Right lobe of liver (tissue), 6 donors: ENCODE measurements at regions not wholly inside any gene's neighbourhood (a gene's known extent, or its start where the extent isn't known, plus 50 kb on each side); places are given as distances from the start of the nearest gene placed in this dataset.
"Not testable (repeated sequence)": the region's sequence is repeated elsewhere in the genome, so short reads cannot be mapped to it uniquely, and the experiment has no call there.

ENCODE experiments used
- ATAC-seq, 4 donors: fragments of 200-7000 bp; cut with Tn5 transposase; one replicate each; pipeline ENCODE4 v1.9.1; 2020; ENCODE audit warnings: mild to moderate bottlenecking in 4 of 4, moderate library complexity in 4 of 4
- DNase-seq, 3 donors: peaks; one replicate each; pipeline ENCODE4 v3.0.0-alpha.2; 2020
- H3K27ac ChIP-seq, 3 donors: fragments of 200-600 bp; one replicate each; pipeline ENCODE4 v1.8.0; 2022
- H3K27me3 ChIP-seq, 2 donors: fragments of 200-600 bp; one replicate each; pipeline ENCODE4 v1.8.0; 2022
- H3K36me3 ChIP-seq, 4 donors: fragments of 200-600 bp; sonication (generic) in 1 of 4; one replicate each; pipeline versions ENCODE4 v1.5.1 to v1.8.0; 2017 to 2022; ENCODE audit warnings: control low read depth in 1 of 4
- H3K4me1 ChIP-seq, 4 donors: fragments of 200-600 bp; sonication (generic) in 1 of 4; one replicate each; pipeline versions ENCODE4 v1.5.1 to v1.8.0; 2017 to 2022; ENCODE audit warnings: control low read depth in 1 of 4
- H3K4me3 ChIP-seq, 3 donors: fragments of 200-600 bp; one replicate each; pipeline ENCODE4 v1.8.0; 2022
- H3K9me3 ChIP-seq, 4 donors: fragments of 200-600 bp; sonication (generic) in 1 of 4; one replicate each; pipeline versions ENCODE4 v1.5.1 to v1.8.0; 2017 to 2022; ENCODE audit warnings: control low read depth in 1 of 4
- CTCF ChIP-seq, 4 donors: fragments of 200-600 bp in 3 of 4; fragments of 450-650 bp in 1 of 4; IDR thresholded peaks; one replicate each; pipeline versions ENCODE4 v1.5.1 to v1.8.0; 2016 to 2022; ENCODE audit warnings: antibody characterized with exemption in 4 of 4, mild to moderate bottlenecking in 2 of 4
- POLR2A ChIP-seq: fragments of 450-650 bp; IDR thresholded peaks from one replicate; pipeline ENCODE4 v1.6.1; 2017; ENCODE audit warnings: antibody characterized with exemption, mild to moderate bottlenecking
- WGBS: methylation state at CpG from one replicate; pipeline ENCODE4 v1.1.6; 2018; ENCODE audit warnings: low coverage, low lambda C conversion rate; ENCODE audit not compliant: insufficient coverage; ENCODE audit errors: missing lambda C conversion rate; 5-methylcytosine and 5-hydroxymethylcytosine counted together
- intact Hi-C, 2 donors: fragments of 100-400 bp; cut with DNase I; formaldehyde crosslinking; loops; one replicate each; pipeline versions ENCODE4 v1.11.2 to v1.14.1; 2022
- donor health status: DM: no; HTN: yes; CAD: no.
- donor health status: DM: no; HTN: no; CAD: no.
- donor health status: DM: no; HTN: no; CAD: no.
- donor health status: DM: no; HTN: yes; CAD: no.
- donor health status: DM: no; HTN: yes; CAD: no.

- ATAC-seq, result peak; percentile 37 to 56 (median 51)
- intact Hi-C loops, result no loop called here
- Histone ChIP-seq H3K4me1 (no peaks in the 10 kb centered on the region), H3K9me3 (peaks cover 0 to 4% (median 0%) of the 10 kb centered on the region in 4 donors), H3K36me3 (no peaks in the 10 kb centered on the region), H3K27ac (no peak overlapping the region), H3K27me3 (no peaks in the 10 kb centered on the region), H3K4me3 (no peak overlapping the region)
- TF ChIP-seq POLR2A, result no peak
- TF ChIP-seq CTCF (IDR thresholded peaks at IDR 0.05), result no peak
- no peak for DNase-seq
These were observed 329.2 kb downstream of the SEC16B start for GRCh38 chr1:177640687-177641086.

DNA sequence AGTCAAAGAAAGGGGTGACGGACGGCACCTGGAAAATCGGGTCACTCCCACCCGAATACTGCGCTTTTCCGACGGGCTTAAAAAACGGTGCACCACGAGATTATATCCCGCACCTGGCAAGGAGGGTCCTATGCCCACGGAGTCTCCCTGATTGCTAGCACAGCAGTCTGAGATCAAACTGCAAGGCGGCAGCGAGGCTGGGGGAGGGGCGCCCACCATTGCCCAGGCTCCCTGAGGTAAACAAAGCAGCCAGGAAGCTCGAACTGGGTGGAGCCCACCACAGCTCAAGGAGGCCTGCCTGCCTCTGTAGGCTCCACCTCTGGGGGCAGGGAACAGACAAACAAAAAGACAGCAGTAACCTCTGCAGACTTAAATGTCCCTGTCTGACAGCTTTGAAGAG, 335.7 kb downstream of the SEC16B start:
- H3K9me3 ChIP-seq, H3K36me3 ChIP-seq, H3K27ac ChIP-seq, H3K27me3 ChIP-seq, ATAC-seq, H3K4me3 ChIP-seq, H3K4me1 ChIP-seq, intact Hi-C loops, DNase-seq: not testable (repeated sequence)
- WGBS, result 78% methylated on average over 10 of the region's 15 CpGs

DNA sequence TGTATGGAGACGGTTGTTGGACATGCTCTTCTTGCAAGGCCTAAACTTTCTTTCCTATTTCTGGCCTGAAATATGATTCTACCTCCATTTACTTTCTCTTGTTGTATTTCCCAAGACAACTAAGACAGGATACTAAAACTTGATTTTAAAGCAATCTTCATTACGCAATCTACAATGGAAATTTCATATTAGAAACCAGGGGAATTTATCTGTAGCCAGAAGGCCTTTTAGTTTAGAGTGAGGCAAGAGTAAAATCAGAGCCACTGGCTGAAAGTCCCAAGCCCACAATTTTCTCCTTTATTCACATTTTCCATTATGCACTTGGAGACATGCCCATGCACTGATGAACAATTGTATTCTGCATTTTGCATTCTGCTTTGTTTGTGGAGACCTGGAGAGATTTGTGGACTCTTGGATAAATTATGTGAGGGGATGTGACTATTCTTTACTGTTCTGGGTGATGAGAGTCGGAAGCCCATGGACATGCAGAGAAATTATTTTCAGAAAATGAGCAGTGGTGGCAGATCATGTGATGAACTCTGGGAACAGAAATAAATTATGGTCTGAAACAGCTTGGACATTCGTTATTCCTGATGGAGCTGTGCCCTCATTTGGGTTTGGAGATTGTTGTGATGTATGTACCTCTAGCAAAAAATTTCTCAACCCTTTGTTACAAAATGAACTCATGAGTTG, 336.8 kb downstream of the SEC16B start:
- Histone ChIP-seq H3K4me3 (no peak overlapping the region), H3K9me3 (no peaks in the 10 kb centered on the region), H3K27me3 (no peaks in the 10 kb centered on the region), H3K36me3 (no peaks in the 10 kb centered on the region), H3K27ac (no peak overlapping the region), H3K4me1 (no peaks in the 10 kb centered on the region)
- DNase-seq (no peak), ATAC-seq (peak in 1 of 4 donors; percentile 30)
- WGBS, result 66% methylated on average over 4 of the region's 4 CpGs
- TF ChIP-seq CTCF (IDR thresholded peaks at IDR 0.05), result no peak
- TF ChIP-seq POLR2A, result no peak
- intact Hi-C loops, result no loop called here

DNA sequence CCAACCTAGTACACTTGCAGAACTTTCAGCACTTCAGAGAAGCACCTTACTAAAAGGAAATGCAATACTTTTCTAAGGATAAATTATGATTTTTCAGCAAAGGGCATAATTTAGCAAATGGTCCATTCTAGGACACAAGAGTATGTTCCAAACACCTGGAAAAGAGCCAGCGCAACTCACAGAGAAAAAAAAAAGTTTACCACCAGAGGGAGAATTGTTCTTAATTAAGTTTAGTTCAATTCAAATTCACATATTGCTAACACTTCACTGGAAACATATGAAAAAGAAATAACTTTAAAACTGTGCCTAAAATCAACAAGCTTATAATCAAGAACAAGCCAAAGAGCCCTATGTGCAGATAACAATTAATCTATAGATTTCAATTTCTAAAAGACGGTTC, 338.1 kb downstream of the SEC16B start:
- intact Hi-C loops, result no loop called here

DNA sequence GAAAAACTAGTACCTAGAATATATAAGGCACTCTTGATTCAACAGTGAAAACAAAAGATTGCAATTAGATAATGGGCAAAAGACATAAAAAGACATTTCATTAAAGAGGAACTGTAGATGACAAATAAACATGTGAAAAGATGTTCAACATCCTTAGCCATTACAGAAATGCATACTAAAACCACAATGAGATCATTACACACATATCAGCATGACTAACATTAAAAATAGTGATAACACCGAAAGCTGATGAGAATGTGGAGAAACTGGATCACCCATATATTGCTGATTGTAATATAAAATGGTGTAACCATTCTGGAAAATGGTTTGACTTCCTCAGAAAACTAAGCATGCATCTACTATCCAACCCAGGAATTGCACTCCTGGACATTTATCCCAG, 340.3 kb downstream of the SEC16B start:
- Histone ChIP-seq H3K27ac (no peak overlapping the region), H3K4me3 (no peak overlapping the region), H3K9me3 (no peaks in the 10 kb centered on the region), H3K4me1 (no peaks in the 10 kb centered on the region), H3K27me3 (no peaks in the 10 kb centered on the region), H3K36me3 (no peaks in the 10 kb centered on the region)
- DNase-seq, result no peak
- intact Hi-C loops, result no loop called here
- TF ChIP-seq POLR2A (no peak), CTCF (IDR thresholded peaks at IDR 0.05) (no peak)
- no peak for ATAC-seq
- WGBS, result 82% methylated on average over 1 of the region's 1 CpG

More for the DNA sequence above, 338.1 kb downstream of the SEC16B start:
- Histone ChIP-seq H3K4me3 (no peak overlapping the region), H3K27ac (no peak overlapping the region), H3K36me3 (no peaks in the 10 kb centered on the region), H3K4me1 (no peaks in the 10 kb centered on the region), H3K27me3 (no peaks in the 10 kb centered on the region), H3K9me3 (no peaks in the 10 kb centered on the region)
- WGBS, result 69% methylated on average over 2 of the region's 2 CpGs
- DNase-seq, result no peak
- TF ChIP-seq CTCF (IDR thresholded peaks at IDR 0.05) (peak in 2 of 4 donors; percentile 31), POLR2A (no peak)
- ATAC-seq, result peak in 1 of 4 donors; percentile 33
